Ishikawa (cell line): ENCODE measurements at regions not wholly inside any gene's neighbourhood (a gene's known extent, or its start where the extent isn't known, plus 50 kb on each side); places are given as distances from the start of the nearest gene placed in this dataset.

ENCODE experiments used
- CEBPB ChIP-seq: IDR thresholded peaks from 2 replicates; pipeline ENCODE4 v1.6.1; 2012
- CREB1 ChIP-seq: IDR thresholded peaks from 2 replicates; pipeline ENCODE4 v1.6.1; 2012; ENCODE audit warnings: low read depth
- EGR1 ChIP-seq: IDR thresholded peaks from 2 replicates; pipeline ENCODE4 v1.6.1; 2012
- EP300 ChIP-seq: IDR thresholded peaks from 2 replicates; pipeline ENCODE4 v1.6.1; 2012; ENCODE audit warnings: borderline replicate concordance
- FOXM1 ChIP-seq: IDR thresholded peaks from 2 replicates; pipeline ENCODE4 v1.6.1; 2012; ENCODE audit warnings: low read depth, borderline replicate concordance
- NFIC ChIP-seq: IDR thresholded peaks from 2 replicates; pipeline ENCODE4 v1.6.1; 2012
- RAD21 ChIP-seq: IDR thresholded peaks from 2 replicates; pipeline ENCODE4 v1.6.1; 2012; ENCODE audit warnings: low read depth
- TAF1 ChIP-seq: IDR thresholded peaks from 2 replicates; pipeline ENCODE4 v1.6.1; 2012; ENCODE audit warnings: low read depth, mild to moderate bottlenecking
- TCF12 ChIP-seq: IDR thresholded peaks from 2 replicates; pipeline ENCODE4 v1.6.1; 2012; ENCODE audit warnings: low read depth
- TEAD4 ChIP-seq: IDR thresholded peaks from 2 replicates; pipeline ENCODE4 v1.6.1; 2012
- YY1 ChIP-seq: IDR thresholded peaks from 2 replicates; pipeline ENCODE4 v1.6.1; 2012; ENCODE audit warnings: low read depth
- ZBTB7A ChIP-seq: IDR thresholded peaks from 2 replicates; pipeline ENCODE4 v1.6.1; 2012; ENCODE audit warnings: low read depth
- TF ChIP-seq, protein P1 (sequence below): IDR thresholded peaks from 2 replicates; pipeline ENCODE4 v1.6.1; 2012
- TF ChIP-seq, protein P2 (sequence below): IDR thresholded peaks from 2 replicates; pipeline ENCODE4 v1.6.1; 2012; ENCODE audit warnings: low read depth, mild to moderate bottlenecking
- TF ChIP-seq, protein P3 (sequence below): IDR thresholded peaks from 2 replicates; pipeline ENCODE4 v1.6.1; 2012

DNA sequence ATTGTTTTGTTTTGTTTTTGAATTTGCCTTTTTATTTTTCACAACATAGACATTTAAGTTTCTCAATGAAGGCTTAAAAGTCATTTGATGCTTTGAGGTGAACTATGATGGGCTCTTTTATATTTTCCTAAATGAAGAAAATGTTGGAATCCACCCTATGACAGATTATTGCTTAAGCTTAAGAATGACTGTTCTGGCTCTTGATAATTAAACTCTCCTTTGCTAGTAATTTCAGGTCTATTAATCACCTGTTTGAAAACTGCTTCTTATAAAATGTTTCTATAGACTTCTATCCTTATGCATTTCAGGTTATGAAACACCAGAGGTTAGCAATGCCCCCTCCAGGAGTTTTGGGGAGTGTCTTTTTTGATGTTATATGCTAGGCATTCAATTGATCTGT lies 424.1 kb upstream of the DYNLRB2 start:
- TF ChIP-seq, protein P1, sequence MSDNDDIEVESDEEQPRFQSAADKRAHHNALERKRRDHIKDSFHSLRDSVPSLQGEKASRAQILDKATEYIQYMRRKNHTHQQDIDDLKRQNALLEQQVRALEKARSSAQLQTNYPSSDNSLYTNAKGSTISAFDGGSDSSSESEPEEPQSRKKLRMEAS = no peak
- TF ChIP-seq RAD21 = no peak
- no peak for TF ChIP-seq EGR1
- TF ChIP-seq CREB1 = no peak
- TF ChIP-seq EP300 = no peak
- TF ChIP-seq, protein P2, sequence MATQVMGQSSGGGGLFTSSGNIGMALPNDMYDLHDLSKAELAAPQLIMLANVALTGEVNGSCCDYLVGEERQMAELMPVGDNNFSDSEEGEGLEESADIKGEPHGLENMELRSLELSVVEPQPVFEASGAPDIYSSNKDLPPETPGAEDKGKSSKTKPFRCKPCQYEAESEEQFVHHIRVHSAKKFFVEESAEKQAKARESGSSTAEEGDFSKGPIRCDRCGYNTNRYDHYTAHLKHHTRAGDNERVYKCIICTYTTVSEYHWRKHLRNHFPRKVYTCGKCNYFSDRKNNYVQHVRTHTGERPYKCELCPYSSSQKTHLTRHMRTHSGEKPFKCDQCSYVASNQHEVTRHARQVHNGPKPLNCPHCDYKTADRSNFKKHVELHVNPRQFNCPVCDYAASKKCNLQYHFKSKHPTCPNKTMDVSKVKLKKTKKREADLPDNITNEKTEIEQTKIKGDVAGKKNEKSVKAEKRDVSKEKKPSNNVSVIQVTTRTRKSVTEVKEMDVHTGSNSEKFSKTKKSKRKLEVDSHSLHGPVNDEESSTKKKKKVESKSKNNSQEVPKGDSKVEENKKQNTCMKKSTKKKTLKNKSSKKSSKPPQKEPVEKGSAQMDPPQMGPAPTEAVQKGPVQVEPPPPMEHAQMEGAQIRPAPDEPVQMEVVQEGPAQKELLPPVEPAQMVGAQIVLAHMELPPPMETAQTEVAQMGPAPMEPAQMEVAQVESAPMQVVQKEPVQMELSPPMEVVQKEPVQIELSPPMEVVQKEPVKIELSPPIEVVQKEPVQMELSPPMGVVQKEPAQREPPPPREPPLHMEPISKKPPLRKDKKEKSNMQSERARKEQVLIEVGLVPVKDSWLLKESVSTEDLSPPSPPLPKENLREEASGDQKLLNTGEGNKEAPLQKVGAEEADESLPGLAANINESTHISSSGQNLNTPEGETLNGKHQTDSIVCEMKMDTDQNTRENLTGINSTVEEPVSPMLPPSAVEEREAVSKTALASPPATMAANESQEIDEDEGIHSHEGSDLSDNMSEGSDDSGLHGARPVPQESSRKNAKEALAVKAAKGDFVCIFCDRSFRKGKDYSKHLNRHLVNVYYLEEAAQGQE = no peak
- TF ChIP-seq, protein P3, sequence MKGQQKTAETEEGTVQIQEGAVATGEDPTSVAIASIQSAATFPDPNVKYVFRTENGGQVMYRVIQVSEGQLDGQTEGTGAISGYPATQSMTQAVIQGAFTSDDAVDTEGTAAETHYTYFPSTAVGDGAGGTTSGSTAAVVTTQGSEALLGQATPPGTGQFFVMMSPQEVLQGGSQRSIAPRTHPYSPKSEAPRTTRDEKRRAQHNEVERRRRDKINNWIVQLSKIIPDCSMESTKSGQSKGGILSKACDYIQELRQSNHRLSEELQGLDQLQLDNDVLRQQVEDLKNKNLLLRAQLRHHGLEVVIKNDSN = no peak
- no peak for TF ChIP-seq TCF12
- TF ChIP-seq NFIC = no peak
- no peak for TF ChIP-seq TEAD4
- no peak for TF ChIP-seq FOXM1
- TF ChIP-seq TAF1 = no peak
- no peak for TF ChIP-seq YY1
- no peak for TF ChIP-seq ZBTB7A
- no peak for TF ChIP-seq CEBPB

DNA sequence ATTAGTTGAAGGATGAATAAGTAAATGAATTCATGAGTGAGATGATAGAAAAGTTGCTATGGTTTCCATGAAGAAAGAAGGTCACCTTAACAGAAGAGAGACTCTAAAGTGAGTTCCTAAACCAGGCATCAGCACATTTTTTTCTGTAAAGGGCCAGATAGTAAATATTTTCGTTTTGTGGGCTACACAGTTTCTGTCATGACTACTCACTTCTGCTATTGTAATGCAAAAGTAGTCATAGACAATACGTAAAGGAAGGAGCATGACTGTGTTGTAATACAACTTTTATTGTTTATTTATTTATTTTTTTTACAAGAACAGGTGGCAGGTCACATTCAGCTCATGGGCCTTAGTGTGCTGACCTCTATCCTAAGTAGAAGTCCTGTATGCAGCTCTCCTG lies 426.1 kb upstream of the DYNLRB2 start:
- TF ChIP-seq, protein P2 = no peak
- TF ChIP-seq, protein P3 = no peak
- TF ChIP-seq CREB1 (no peak), TEAD4 (no peak), RAD21 (no peak), TAF1 (no peak), FOXM1 (no peak), NFIC (no peak), EP300 (no peak), EGR1 (no peak), YY1 (no peak)
- TF ChIP-seq, protein P1 = no peak

DNA sequence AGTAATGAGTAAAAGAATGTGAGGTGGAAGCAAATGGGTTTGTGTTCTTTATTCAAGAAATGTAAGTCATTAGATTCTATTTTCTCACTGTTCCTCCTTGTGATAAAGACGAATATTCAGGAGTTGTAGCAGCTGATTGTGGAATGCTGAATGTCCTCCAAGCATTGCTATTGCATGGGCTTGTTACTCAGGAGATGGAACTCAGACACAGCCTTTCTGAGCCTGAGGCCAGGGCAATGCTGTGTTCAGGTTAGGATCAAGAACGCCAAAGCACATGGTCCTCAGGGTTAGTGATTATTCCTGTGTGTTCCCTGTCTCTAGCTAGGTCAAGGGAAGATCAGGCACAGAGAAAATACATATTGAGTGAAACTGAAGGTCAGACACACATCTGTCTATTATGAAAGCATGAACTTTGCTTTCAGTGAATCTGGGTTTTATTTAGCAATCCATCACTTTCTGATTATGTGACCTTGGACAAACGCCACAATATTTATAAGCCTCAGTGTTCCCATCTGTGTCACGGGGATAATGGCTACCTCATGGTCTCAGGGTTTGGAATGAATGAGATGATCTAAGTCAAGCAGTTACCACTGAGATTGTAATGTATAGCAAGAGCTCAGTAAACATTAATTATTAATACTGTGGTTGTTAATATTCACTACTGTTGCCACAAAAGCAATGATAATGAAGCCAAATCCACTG lies 426.8 kb upstream of the DYNLRB2 start:
- TF ChIP-seq, protein P2 = no peak
- TF ChIP-seq TEAD4 (no peak), NFIC (no peak), RAD21 (no peak), ZBTB7A (no peak), CEBPB (no peak), EGR1 (no peak), CREB1 (no peak), TCF12 (no peak)
- TF ChIP-seq, protein P1 = no peak
- TF ChIP-seq, protein P3 = no peak

DNA sequence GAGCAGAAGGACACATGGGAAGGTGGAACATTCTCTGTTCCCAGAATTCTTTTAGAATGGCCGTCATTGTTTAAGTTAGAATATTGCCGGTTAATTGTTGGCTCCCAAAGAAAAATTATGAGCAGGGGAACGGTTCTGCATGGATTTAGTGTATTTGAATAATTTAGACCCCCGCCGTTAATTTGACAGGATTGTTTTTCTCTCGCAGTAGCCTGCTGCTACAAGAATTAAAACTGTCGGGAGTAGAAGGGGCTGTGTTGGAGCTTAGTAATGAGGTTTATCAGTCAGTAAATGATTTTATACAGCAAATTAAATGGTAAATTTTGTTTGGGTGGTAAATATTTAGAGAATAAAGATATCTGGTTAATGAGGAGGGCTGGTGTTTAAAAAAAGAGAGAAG lies 431.2 kb upstream of the DYNLRB2 start:
- TF ChIP-seq ZBTB7A = no peak
- TF ChIP-seq EGR1 = no peak
- TF ChIP-seq RAD21 = no peak
- no peak for TF ChIP-seq TCF12
- TF ChIP-seq CREB1 = no peak
- no peak for TF ChIP-seq FOXM1
- TF ChIP-seq, protein P3 = no peak
- TF ChIP-seq YY1 = no peak
- no peak for TF ChIP-seq TAF1
- TF ChIP-seq TEAD4 = no peak
- TF ChIP-seq, protein P2 = no peak
